ENCODE measurements at regions not wholly inside any gene's neighbourhood (a gene's known extent, or its start where the extent isn't known, plus 50 kb on each side); places are given as distances from the start of the nearest gene placed in this dataset.

GRCh38 chr15:66928101-66928500, 137.3 kb upstream of the SMAD3 start:
- Histone ChIP-seq H2AFZ (no peak overlapping the region), H3K36me3 (ENCODE audit: control insufficient read depth, insufficient read depth, low read length) (no peaks in the 10 kb centered on the region), H3K27me3 (ENCODE audit: control insufficient read depth, insufficient read depth, low read length) (no peaks in the 10 kb centered on the region), H3K4me3 (ENCODE audit: low read depth, low read length) (no peak overlapping the region), H3K27ac (no peak overlapping the region), H3K9ac (no peak overlapping the region), H3K9me3 (ENCODE audit: control insufficient read depth, low read length) (no peaks in the 10 kb centered on the region), H3K79me2 (no peaks in the 10 kb centered on the region), H3K4me1 (no peaks in the 10 kb centered on the region), H3K4me2 (ENCODE audit: low read length) (no peak overlapping the region)
- no peak for TF ChIP-seq CTCF (IDR thresholded peaks at IDR 0.05)

GRCh38 chr15:66928784-66929183, 136.6 kb upstream of the SMAD3 start:
- no peak overlapping the region for H2AFZ ChIP-seq
- no peaks in the 10 kb centered on the region for H3K27me3 ChIP-seq (ENCODE audit: control insufficient read depth, insufficient read depth, low read length)
- no peaks in the 10 kb centered on the region for H3K9me3 ChIP-seq (ENCODE audit: control insufficient read depth, low read length)
- no peak overlapping the region for H3K27ac ChIP-seq
- no peak for TF ChIP-seq CTCF (IDR thresholded peaks at IDR 0.05)
- no peaks in the 10 kb centered on the region for H3K36me3 ChIP-seq (ENCODE audit: control insufficient read depth, insufficient read depth, low read length)
- no peaks in the 10 kb centered on the region for H3K4me1 ChIP-seq
- H3K4me3 ChIP-seq (ENCODE audit: low read depth, low read length) = no peak overlapping the region
- no peak overlapping the region for H3K4me2 ChIP-seq (ENCODE audit: low read length)
- H3K79me2 ChIP-seq = no peaks in the 10 kb centered on the region
- H3K9ac ChIP-seq = no peak overlapping the region

GRCh38 chr15:66929843-66930402, 135.5 kb upstream of the SMAD3 start:
- H3K36me3 ChIP-seq (ENCODE audit: control insufficient read depth, insufficient read depth, low read length) = no peaks in the 10 kb centered on the region
- H3K9me3 ChIP-seq (ENCODE audit: control insufficient read depth, low read length) = no peaks in the 10 kb centered on the region
- no peak overlapping the region for H3K4me2 ChIP-seq (ENCODE audit: low read length)
- no peak overlapping the region for H3K27ac ChIP-seq
- TF ChIP-seq CTCF (IDR thresholded peaks at IDR 0.05) = no peak
- no peak overlapping the region for H3K9ac ChIP-seq
- no peaks in the 10 kb centered on the region for H3K79me2 ChIP-seq
- H3K4me3 ChIP-seq (ENCODE audit: low read depth, low read length) = no peak overlapping the region
- no peaks in the 10 kb centered on the region for H3K4me1 ChIP-seq
- H3K27me3 ChIP-seq (ENCODE audit: control insufficient read depth, insufficient read depth, low read length) = no peaks in the 10 kb centered on the region
- H2AFZ ChIP-seq = no peak overlapping the region

- H3K27ac ChIP-seq = no peak overlapping the region
- H3K36me3 ChIP-seq (ENCODE audit: control insufficient read depth, insufficient read depth, low read length) = no peaks in the 10 kb centered on the region
- no peak overlapping the region for H2AFZ ChIP-seq
- H3K4me1 ChIP-seq = no peaks in the 10 kb centered on the region
- H3K9me3 ChIP-seq (ENCODE audit: control insufficient read depth, low read length) = no peaks in the 10 kb centered on the region
- H3K79me2 ChIP-seq = no peaks in the 10 kb centered on the region
- H3K4me2 ChIP-seq (ENCODE audit: low read length) = peak overlapping the region; percentile 22
- H3K27me3 ChIP-seq (ENCODE audit: control insufficient read depth, insufficient read depth, low read length) = no peaks in the 10 kb centered on the region
- no peak for TF ChIP-seq CTCF (IDR thresholded peaks at IDR 0.05)
- H3K9ac ChIP-seq = no peak overlapping the region
- no peak overlapping the region for H3K4me3 ChIP-seq (ENCODE audit: low read depth, low read length)
These were observed 133.4 kb upstream of the SMAD3 start for GRCh38 chr15:66931768-66932633.
